HepG2 (cell line): ENCODE measurements at regions not wholly inside any gene's neighbourhood (a gene's known extent, or its start where the extent isn't known, plus 50 kb on each side); places are given as distances from the start of the nearest gene placed in this dataset.

ENCODE experiments used
- ATAC-seq: fragments of 200-7000 bp; cut with Tn5 transposase; 3 replicates; pipeline ENCODE4 v1.9.1; 2020; ENCODE audit warnings: mild to moderate bottlenecking, moderate library complexity
- BruUV-seq: library from RNA; stranded (reverse); fragments of 400-500 nt; replicated peaks from 2 replicates; lab custom pipeline; 2021; lab: Mats Ljungman, UMichigan
- CTCF ChIA-PET: fragments of 300-600 bp; formaldehyde crosslinking; extraction: SDS; loops from one replicate; lab custom pipeline; 2021; ENCODE audit warnings: low total read pairs, inconsistent platforms, low intra/inter-chr PET ratio; lab: Yijun Ruan, JAX
- POLR2A ChIA-PET: fragments of 350-600 bp; sonication (Branson Sonifier 250); formaldehyde crosslinking; loops from one replicate; lab custom pipeline; 2020; ENCODE audit warnings: antibody characterized with exemption, inconsistent platforms; lab: Yijun Ruan, JAX
- DNase-seq: peaks from one replicate; pipeline ENCODE4 v3.0.0-alpha.2; 2015; ENCODE audit warnings: low spot score
- FAIRE-seq: peaks from 3 replicates; lab custom pipeline; 2011; peaks lifted over from hg19 to GRCh38; lab: Jason Lieb, UNC
- H2AFZ ChIP-seq: one replicate; pipeline ENCODE4 v1.6.1; 2011; ENCODE audit warnings: low read length, inconsistent platforms
- H3K27ac ChIP-seq: fragments of 300-600 bp; 3 replicates; pipeline ENCODE4 v1.8.0; 2011; ENCODE audit warnings: mixed run types, mild to moderate bottlenecking, mixed read lengths, low read length, inconsistent platforms; ENCODE audit not compliant: insufficient read depth; ENCODE audit errors: extremely low read length
- H3K27me3 ChIP-seq, 2 experiments: fragments of 200-600 bp in 1 of 2; 2 replicates in 1 of 2; 3 replicates in 1 of 2; pipeline versions ENCODE4 v1.6.0 to v1.8.0; 2011; ENCODE audit warnings: low read length in 2 of 2, mild to moderate bottlenecking in 2 of 2, moderate library complexity in 2 of 2, inconsistent platforms in 1 of 2; ENCODE audit not compliant: insufficient read depth in 2 of 2, control insufficient read depth in 1 of 2
- H3K36me3 ChIP-seq, 2 experiments: fragments of 200-600 bp in 1 of 2; replicated peaks in 1 of 2; 2 replicates in 1 of 2; 3 replicates in 1 of 2; pipeline versions ENCODE4 v1.5.1 to v1.8.0; 2011; ENCODE audit warnings: low read length in 2 of 2, inconsistent platforms in 1 of 2; ENCODE audit not compliant: insufficient read depth in 2 of 2, control insufficient read depth in 1 of 2
- H3K4me1 ChIP-seq: 2 replicates; pipeline ENCODE4 v1.5.1; 2012; ENCODE audit warnings: low read length, inconsistent platforms; ENCODE audit not compliant: insufficient read depth
- H3K4me2 ChIP-seq: 2 replicates; pipeline ENCODE4 v1.6.0; 2011; ENCODE audit warnings: low read depth, low read length, inconsistent platforms
- H3K4me3 ChIP-seq, 3 experiments: fragments of 200-600 bp in 1 of 3; sonication (generic), shearing (Covaris generic) in 1 of 3; replicated peaks in 1 of 3; 2 replicates each; pipeline ENCODE4 v1.5.1; 2011 to 2016; ENCODE audit warnings: low read length in 3 of 3, inconsistent platforms in 2 of 3, low read depth in 2 of 3, mild to moderate bottlenecking in 2 of 3, control low read depth in 1 of 3, mixed read lengths in 1 of 3; ENCODE audit not compliant: insufficient read depth in 1 of 3
- H3K79me2 ChIP-seq: one replicate; pipeline ENCODE4 v1.6.1; 2011; ENCODE audit warnings: low read length, inconsistent platforms; ENCODE audit not compliant: insufficient read depth
- H3K9ac ChIP-seq: 2 replicates; pipeline ENCODE4 v1.6.0; 2011; ENCODE audit warnings: mild to moderate bottlenecking, low read depth, low read length, inconsistent platforms; ENCODE audit not compliant: insufficient read depth
- H3K9me3 ChIP-seq: 2 replicates; pipeline ENCODE4 v1.5.1; 2012; ENCODE audit warnings: mild to moderate bottlenecking, low read length
- H4K20me1 ChIP-seq: 2 replicates; pipeline ENCODE4 v1.6.0; 2011; ENCODE audit warnings: inconsistent platforms, mild to moderate bottlenecking, low read length, moderate library complexity; ENCODE audit not compliant: insufficient read depth
- ARNT2 ChIP-seq: sonication (generic); formaldehyde crosslinking; IDR thresholded peaks from 2 replicates; pipeline ENCODE4 v1.8.0; 2022; ENCODE audit warnings: mild to moderate bottlenecking, low read depth, missing genetic modification reagents, moderate library complexity
- CREM ChIP-seq, 2 experiments: sonication (generic) in 1 of 2; formaldehyde crosslinking in 1 of 2; IDR thresholded peaks; 2 replicates each; pipeline versions ENCODE4 v1.4.0 to v1.6.1; 2016 to 2020; ENCODE audit warnings: antibody characterized with exemption in 1 of 2, mild to moderate bottlenecking in 1 of 2, missing genetic modification reagents in 1 of 2
- FOXM1 ChIP-seq: sonication (generic); formaldehyde crosslinking; IDR thresholded peaks from 2 replicates; pipeline ENCODE4 v1.5.0; 2020; ENCODE audit warnings: missing genetic modification reagents
- MAFF ChIP-seq: IDR thresholded peaks from 2 replicates; pipeline ENCODE4 v1.6.1; 2011; ENCODE audit warnings: low read depth, low read length, improper control_type of control experiment
- MAFG ChIP-seq: sonication (generic); formaldehyde crosslinking; IDR thresholded peaks from 2 replicates; pipeline ENCODE4 v1.5.1; 2020; ENCODE audit warnings: mild to moderate bottlenecking, missing genetic modification reagents
- MAFK ChIP-seq, 2 experiments: IDR thresholded peaks in 1 of 2; conservative IDR thresholded peaks in 1 of 2; 2 replicates each; pipeline ENCODE4 v1.6.1; 2011; ENCODE audit warnings: improper control_type of control experiment in 2 of 2, low read length in 2 of 2
- NFE2L2 ChIP-seq: fragments of 150-350 bp; IDR thresholded peaks from 2 replicates; pipeline ENCODE4 v1.6.1; 2014; ENCODE audit warnings: low read length
- SOX6 ChIP-seq, 2 experiments: fragments of 450-650 bp in 1 of 2; sonication (generic) in 1 of 2; formaldehyde crosslinking in 1 of 2; IDR thresholded peaks; 2 replicates each; pipeline versions ENCODE4 v1.4.0 to v1.6.1; 2017 to 2020; ENCODE audit warnings: antibody characterized with exemption in 1 of 2, mild to moderate bottlenecking in 1 of 2, missing genetic modification reagents in 1 of 2
- ZBTB38 ChIP-seq: sonication (generic); formaldehyde crosslinking; IDR thresholded peaks from 2 replicates; pipeline ENCODE4 v1.5.1; 2020; ENCODE audit warnings: mild to moderate bottlenecking, missing genetic modification reagents
- ZNF10 ChIP-seq: sonication (generic); formaldehyde crosslinking; IDR thresholded peaks from 2 replicates; pipeline ENCODE4 v1.4.0; 2020; ENCODE audit warnings: mild to moderate bottlenecking, low read depth, missing genetic modification reagents, borderline replicate concordance
- WGBS: methylation state at CpG from one replicate; pipeline ENCODE4 v1.1.6; 2017; ENCODE audit warnings: low lambda C conversion rate; 5-methylcytosine and 5-hydroxymethylcytosine counted together
- in situ Hi-C: cut with HindIII; loops from 2 replicates; pipeline ENCODE4 v1.10.0; 2017; ENCODE audit warnings: low pct_unique_long_range_greater_than_20kb; ENCODE audit not compliant: extremely low pct_ligation_motif_present
- intact Hi-C: fragments of 100-400 bp; cut with micrococcal nuclease; formaldehyde crosslinking; loops from one replicate; pipeline ENCODE4 v1.10.0; 2022; ENCODE audit not compliant: unreplicated experiment

- TF ChIP-seq NFE2L2 (no peak), ARNT2 (CRISPR knock-in tag) (no peak), MAFG (CRISPR knock-in tag) (no peak), SOX6 (IDR thresholded peaks at IDR 0.05) (no peak), SOX6 (CRISPR knock-in tag; IDR thresholded peaks at IDR 0.05) (peak; percentile 37; the same call in 1 of the 2 replicates), MAFK (conservative IDR thresholded peaks at IDR 0.05 in 1 of 2, IDR thresholded peaks at IDR 0.05 in 1 of 2; ENCODE audit: low read length in 2 of 2) (peak; percentile 52 to 72; a peak in 3 of 4 replicates), MAFF (peak; percentile 58), FOXM1 (no peak)
- TF ChIP-seq, all 625 proteins: peak for 7
Measured at GRCh38 chr13:107202371-107203023, 634.6 kb upstream of the ARGLU1 start (continued).

GRCh38 chr13:107200491-107200890, 632.6 kb upstream of the ARGLU1 start:
- TF ChIP-seq ZBTB38 (CRISPR knock-in tag) (no peak), ZNF10 (CRISPR knock-in tag) (no peak), CREM (IDR thresholded peaks at IDR 0.05) (no peak), CREM (CRISPR knock-in tag; IDR thresholded peaks at IDR 0.05) (no peak)
- no peaks in the 10 kb centered on the region for H4K20me1 ChIP-seq
- H3K9me3 ChIP-seq = no peaks in the 10 kb centered on the region
- no peak overlapping the region for H3K4me3 ChIP-seq
- no peak overlapping the region for H3K27ac ChIP-seq
- H3K79me2 ChIP-seq = no peaks in the 10 kb centered on the region
- WGBS = 75% methylated on average over 6 of the region's 6 CpGs
- H3K9ac ChIP-seq = no peak overlapping the region
- DNase-seq (no peak), ATAC-seq (no peak), FAIRE-seq (no peak)
- intact Hi-C loops (no loop called here), in situ Hi-C loops (loop anchor here (25.0 kb wide), 1 partner anchor 662 kb away; a partner anchor contains a TSS)
- POLR2A ChIA-PET = no interaction called here
- H3K4me1 ChIP-seq = peaks cover 13% of the 10 kb centered on the region
- no peaks in the 10 kb centered on the region for H3K36me3 ChIP-seq
- CTCF ChIA-PET = no interaction called here
- H3K4me2 ChIP-seq = no peak overlapping the region
- H2AFZ ChIP-seq = no peak overlapping the region
- no TSS peak for BruUV-seq
- H3K27me3 ChIP-seq = peaks cover 0 to 4% of the 10 kb centered on the region in 2 experiments; a peak in 1 of 5 replicates
